ENCODE measurements at regions not wholly inside any gene's neighbourhood (a gene's known extent, or its start where the extent isn't known, plus 50 kb on each side); places are given as distances from the start of the nearest gene placed in this dataset.

- no peak for TF ChIP-seq CTCF (IDR thresholded peaks at IDR 0.05)
- no peak for TF ChIP-seq POLR2A (IDR thresholded peaks at IDR 0.05)
- no peak for TF ChIP-seq EP300 (IDR thresholded peaks at IDR 0.05)
Measured at GRCh38 chr7:159246702-159247480, 102.2 kb upstream of the VIPR2 start.
